GM12878 (cell line): ENCODE measurements at regions not wholly inside any gene's neighbourhood (a gene's known extent, or its start where the extent isn't known, plus 50 kb on each side); places are given as distances from the start of the nearest gene placed in this dataset.

Experiments used
- ATAC-seq: fragments of 200-7000 bp; cut with Tn5 transposase; 3 replicates; pipeline ENCODE4 v1.9.1; 2020; ENCODE audit warnings: mild to moderate bottlenecking, moderate library complexity
- BruUV-seq: library from RNA; stranded (reverse); fragments of 400-500 nt; replicated peaks from 2 replicates; lab custom pipeline; 2021; lab: Mats Ljungman, UMichigan
- CTCF ChIA-PET: fragments of 300-600 bp; sonication (Branson Sonifier 250); formaldehyde crosslinking; extraction: SDS; loops from one replicate; lab custom pipeline; 2021; ENCODE audit warnings: inconsistent platforms; lab: Yijun Ruan, JAX
- POLR2A ChIA-PET: fragments of 350-600 bp; formaldehyde crosslinking; extraction: SDS; loops from one replicate; lab custom pipeline; 2021; ENCODE audit warnings: inconsistent platforms; lab: Charles Lee
- RAD21 ChIA-PET: fragments of 300-600 bp; sonication (Branson Sonifier 250); formaldehyde crosslinking; loops from one replicate; lab custom pipeline; 2023; ENCODE audit warnings: antibody characterized with exemption; ENCODE audit not compliant: unreplicated experiment; lab: Charles Lee
- SMC1A ChIA-PET: fragments of 300-600 bp; sonication (Branson Sonifier 250); formaldehyde crosslinking; loops from one replicate; lab custom pipeline; 2023; ENCODE audit not compliant: unreplicated experiment, uncharacterized antibody; lab: Charles Lee
- DNase-seq: peaks from one replicate; pipeline ENCODE4 v3.0.0-alpha.2; 2011; ENCODE audit warnings: low read depth, low spot score
- FAIRE-seq: peaks from 3 replicates; lab custom pipeline; 2011; peaks lifted over from hg19 to GRCh38; lab: Jason Lieb, UNC
- H2AFZ ChIP-seq: 2 replicates; pipeline ENCODE4 v1.6.0; 2011; ENCODE audit warnings: low read depth, low read length, control low read depth; ENCODE audit not compliant: control insufficient read depth
- H3K27ac ChIP-seq: 2 replicates; pipeline ENCODE4 v1.5.1; 2011; ENCODE audit warnings: control low read depth; ENCODE audit not compliant: control insufficient read depth, insufficient read depth
- H3K27me3 ChIP-seq, 2 experiments: replicated peaks in 1 of 2; 2 replicates each; pipeline versions ENCODE4 v1.6.0 to v1.6.1; 2011; ENCODE audit warnings: low read length in 1 of 2; ENCODE audit not compliant: control insufficient read depth in 2 of 2, insufficient read depth in 2 of 2
- H3K36me3 ChIP-seq, 2 experiments: 2 replicates each; pipeline ENCODE4 v1.5.1; 2011; ENCODE audit warnings: low read length in 1 of 2; ENCODE audit not compliant: control insufficient read depth in 2 of 2, insufficient read depth in 2 of 2
- H3K4me1 ChIP-seq: 2 replicates; pipeline ENCODE4 v1.6.1; 2011; ENCODE audit warnings: mild to moderate bottlenecking, low read length, moderate library complexity, mixed read lengths; ENCODE audit not compliant: control insufficient read depth, insufficient read depth
- H3K4me2 ChIP-seq: 2 replicates; pipeline ENCODE4 v1.6.0; 2011; ENCODE audit warnings: control low read depth; ENCODE audit not compliant: control insufficient read depth, insufficient read depth
- H3K4me3 ChIP-seq: fragments of 200-600 bp; sonication (generic); 2 replicates; pipeline ENCODE4 v1.5.1; 2016
- H3K79me2 ChIP-seq: 2 replicates; pipeline ENCODE4 v1.6.0; 2011; ENCODE audit warnings: low read length; ENCODE audit not compliant: control insufficient read depth, insufficient read depth
- H3K9ac ChIP-seq: 2 replicates; pipeline ENCODE4 v1.8.0; 2011; ENCODE audit warnings: low read length, control low read depth, mixed read lengths; ENCODE audit not compliant: control insufficient read depth, insufficient read depth
- H3K9me3 ChIP-seq: replicated peaks from 3 replicates; pipeline ENCODE4 v1.5.1; 2011; ENCODE audit warnings: mild to moderate bottlenecking, low read length; ENCODE audit not compliant: control insufficient read depth, insufficient read depth
- H4K20me1 ChIP-seq: 2 replicates; pipeline ENCODE4 v1.6.0; 2011; ENCODE audit not compliant: control insufficient read depth, insufficient read depth
- BCL11A ChIP-seq: IDR thresholded peaks from 2 replicates; pipeline ENCODE4 v1.6.1; 2011; ENCODE audit warnings: low read depth, low read length
- CBFB ChIP-seq: IDR thresholded peaks from 2 replicates; pipeline ENCODE4 v1.6.1; 2016; ENCODE audit warnings: antibody characterized with exemption, low read depth
- CTCF ChIP-seq, 3 experiments: IDR thresholded peaks in 2 of 3; conservative IDR thresholded peaks in 1 of 3; 2 replicates each; pipeline ENCODE4 v1.5.1; 2011; ENCODE audit warnings: low read depth in 3 of 3, low read length in 3 of 3, mild to moderate bottlenecking in 3 of 3, control low read depth in 2 of 3, moderate library complexity in 2 of 3, inconsistent platforms in 1 of 3, mixed read lengths in 1 of 3; ENCODE audit not compliant: control insufficient read depth in 2 of 3, insufficient read depth in 1 of 3; ENCODE audit errors: extremely low read depth in 1 of 3
- EZH2 ChIP-seq: IDR thresholded peaks from 2 replicates; pipeline ENCODE4 v1.6.1; 2012; ENCODE audit warnings: low read depth, mild to moderate bottlenecking, control low read depth, inconsistent platforms, low read length, borderline replicate concordance; ENCODE audit not compliant: control insufficient read depth
- HDGF ChIP-seq: fragments of 450-650 bp; IDR thresholded peaks from 2 replicates; pipeline ENCODE4 v1.6.1; 2016; ENCODE audit warnings: antibody characterized with exemption
- NFIC ChIP-seq: IDR thresholded peaks from 2 replicates; pipeline ENCODE4 v1.6.1; 2012; ENCODE audit warnings: low read depth, mild to moderate bottlenecking, inconsistent platforms, low read length, moderate library complexity
- NRF1 ChIP-seq: conservative IDR thresholded peaks from 2 replicates; pipeline ENCODE4 v1.6.1; 2011; ENCODE audit warnings: mild to moderate bottlenecking, low read depth, low read length, improper control_type of control experiment
- PAX5 ChIP-seq: IDR thresholded peaks from 2 replicates; pipeline ENCODE4 v1.6.1; 2011; ENCODE audit warnings: low read depth, low read length, borderline replicate concordance
- RFX5 ChIP-seq: IDR thresholded peaks from 2 replicates; pipeline ENCODE4 v1.6.1; 2011; ENCODE audit warnings: low read depth, low read length, improper control_type of control experiment
- SP1 ChIP-seq: IDR thresholded peaks from one replicate; pipeline ENCODE4 v1.6.1; 2011; ENCODE audit warnings: low read depth, low read length
- SRF ChIP-seq, 2 experiments: IDR thresholded peaks; 2 replicates each; pipeline ENCODE4 v1.6.1; 2011; ENCODE audit warnings: low read depth in 2 of 2, low read length in 2 of 2, mild to moderate bottlenecking in 1 of 2, moderate library complexity in 1 of 2
- WRNIP1 ChIP-seq: IDR thresholded peaks from 2 replicates; pipeline ENCODE4 v1.6.1; 2011; ENCODE audit warnings: low read depth, low read length, improper control_type of control experiment, borderline replicate concordance
- ZBED1 ChIP-seq: IDR thresholded peaks from 2 replicates; pipeline ENCODE4 v1.6.1; 2016; ENCODE audit warnings: borderline replicate concordance
- ZZZ3 ChIP-seq: IDR thresholded peaks from 2 replicates; pipeline ENCODE4 v1.6.1; 2011; ENCODE audit warnings: low read depth; ENCODE audit not compliant: control insufficient read depth, insufficient read length
- WGBS: methylation state at CpG from one replicate; pipeline ENCODE4 v1.1.6; 2016; ENCODE audit warnings: low lambda C conversion rate; ENCODE audit not compliant: insufficient replicate concordance, insufficient coverage; ENCODE audit errors: missing lambda C conversion rate; 5-methylcytosine and 5-hydroxymethylcytosine counted together
- in situ Hi-C: fragments of 300-500 bp; cut with MboI; formaldehyde crosslinking; loops from 9 replicates; pipeline ENCODE4 v1.14.3; 2018; ENCODE audit warnings: mixed read lengths
- intact Hi-C: fragments of 100-400 bp; cut with micrococcal nuclease; formaldehyde crosslinking; loops from one replicate; pipeline ENCODE4 v1.14.2; 2022; ENCODE audit not compliant: unreplicated experiment
- TF ChIP-seq, protein P1 (sequence below): IDR thresholded peaks from 2 replicates; pipeline ENCODE4 v1.6.1; 2012; ENCODE audit warnings: low read depth, low read length, improper control_type of control experiment

DNA sequence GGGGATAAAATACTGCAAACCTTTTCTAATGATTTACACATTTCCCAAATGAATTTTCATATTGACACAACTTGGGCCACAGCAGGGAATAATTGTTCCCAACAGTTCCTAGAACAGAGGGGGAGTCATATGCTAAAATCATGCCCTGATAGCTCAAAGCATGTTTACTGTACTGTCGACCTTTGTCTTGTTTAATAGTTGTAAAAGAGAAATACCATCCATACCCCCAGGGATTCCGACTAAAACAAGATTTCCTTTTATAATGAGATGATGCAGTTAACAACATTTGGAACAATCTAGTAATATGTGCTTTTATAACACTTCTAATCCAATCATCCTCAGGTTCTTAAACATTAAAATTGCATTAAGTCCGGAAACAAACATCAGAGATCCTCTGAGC lies 759.7 kb downstream of the OLFM4 start:
- no peak overlapping the region for H2AFZ ChIP-seq
- no peaks in the 10 kb centered on the region for H3K9me3 ChIP-seq
- in situ Hi-C loops (no loop called here), intact Hi-C loops (loop anchor here (10.0 kb wide), 1 partner anchor 357 kb away; no protein-coding TSS in a partner anchor)
- no peak overlapping the region for H3K27ac ChIP-seq
- no peak overlapping the region for H3K4me3 ChIP-seq
- H3K4me1 ChIP-seq: no peaks in the 10 kb centered on the region
- ChIA-PET RAD21 (no interaction called here), POLR2A (no interaction called here), SMC1A (no interaction called here), CTCF (no interaction called here)
- DNase-seq (no peak), FAIRE-seq (no peak), ATAC-seq (no peak)
- no peaks in the 10 kb centered on the region for H3K79me2 ChIP-seq
- no TSS peak for BruUV-seq
- no peak overlapping the region for H3K4me2 ChIP-seq
- 13% methylated on average over 3 of the region's 3 CpGs for WGBS
- H3K9ac ChIP-seq: no peak overlapping the region
- TF ChIP-seq, protein P1, sequence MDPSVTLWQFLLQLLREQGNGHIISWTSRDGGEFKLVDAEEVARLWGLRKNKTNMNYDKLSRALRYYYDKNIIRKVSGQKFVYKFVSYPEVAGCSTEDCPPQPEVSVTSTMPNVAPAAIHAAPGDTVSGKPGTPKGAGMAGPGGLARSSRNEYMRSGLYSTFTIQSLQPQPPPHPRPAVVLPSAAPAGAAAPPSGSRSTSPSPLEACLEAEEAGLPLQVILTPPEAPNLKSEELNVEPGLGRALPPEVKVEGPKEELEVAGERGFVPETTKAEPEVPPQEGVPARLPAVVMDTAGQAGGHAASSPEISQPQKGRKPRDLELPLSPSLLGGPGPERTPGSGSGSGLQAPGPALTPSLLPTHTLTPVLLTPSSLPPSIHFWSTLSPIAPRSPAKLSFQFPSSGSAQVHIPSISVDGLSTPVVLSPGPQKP: no peak
- TF ChIP-seq HDGF (no peak), ZBED1 (no peak), PAX5 (no peak), CBFB (no peak), NRF1 (no peak), RFX5 (no peak), NFIC (no peak)
- H3K36me3 ChIP-seq: no peaks in the 10 kb centered on the region
- no peaks in the 10 kb centered on the region for H4K20me1 ChIP-seq
- H3K27me3 ChIP-seq: no peaks in the 10 kb centered on the region

DNA sequence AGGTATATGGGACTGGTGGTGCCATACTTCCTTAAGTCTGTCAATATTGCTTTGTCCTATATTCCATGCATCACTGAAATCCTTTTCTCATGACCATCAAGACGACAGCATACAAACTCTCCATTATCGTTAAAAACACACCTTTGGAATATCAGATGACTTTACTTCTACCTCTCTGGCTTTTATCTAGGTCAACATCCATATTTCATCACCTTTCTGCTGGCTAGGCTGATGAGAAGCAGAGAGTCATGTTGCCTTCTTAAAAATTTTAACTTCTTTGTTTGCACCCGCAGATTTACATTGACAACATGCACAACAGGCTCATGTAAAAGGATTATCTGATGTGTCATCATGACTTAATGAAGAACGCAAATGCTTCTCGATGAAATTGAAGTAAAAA lies 771.4 kb downstream of the OLFM4 start:
- WGBS: 19% methylated on average over 5 of the region's 5 CpGs
- H3K9ac ChIP-seq: no peak overlapping the region
- H3K4me3 ChIP-seq: no peak overlapping the region
- DNase-seq: no peak
- SMC1A ChIA-PET: no interaction called here
- no TSS peak for BruUV-seq
- no peak for FAIRE-seq
- no peaks in the 10 kb centered on the region for H4K20me1 ChIP-seq
- POLR2A ChIA-PET: no interaction called here
- no peaks in the 10 kb centered on the region for H3K79me2 ChIP-seq
- no peaks in the 10 kb centered on the region for H3K36me3 ChIP-seq
- no peak overlapping the region for H3K27ac ChIP-seq
- no peaks in the 10 kb centered on the region for H3K9me3 ChIP-seq
- intact Hi-C loops (no loop called here), in situ Hi-C loops (no loop called here)
- RAD21 ChIA-PET: no interaction called here
- no peak overlapping the region for H2AFZ ChIP-seq
- H3K4me2 ChIP-seq: no peak overlapping the region
- CTCF ChIA-PET: interaction anchor here (0.6 kb wide), 1 partner anchor 89 kb away, joined by 3 read pairs; no protein-coding TSS in a partner anchor
- H3K4me1 ChIP-seq: no peaks in the 10 kb centered on the region
- ATAC-seq: no peak
- no peaks in the 10 kb centered on the region for H3K27me3 ChIP-seq
- no peak for TF ChIP-seq BCL11A
- TF ChIP-seq SRF (IDR thresholded peaks at IDR 0.05; ENCODE audit: low read depth in 2 of 2, low read length in 2 of 2): no peak
- no peak for TF ChIP-seq SP1
- TF ChIP-seq CTCF (IDR thresholded peaks at IDR 0.05 in 2 of 3, conservative IDR thresholded peaks at IDR 0.05 in 1 of 3; ENCODE audit: control insufficient read depth in 2 of 3, extremely low read depth in 1 of 3, insufficient read depth in 1 of 3, low read depth in 3 of 3, low read length in 3 of 3): no peak
- TF ChIP-seq WRNIP1: no peak
- no peak for TF ChIP-seq ZZZ3
- TF ChIP-seq EZH2: no peak
